PFSK-1 (cell line): ENCODE measurements at regions not wholly inside any gene's neighbourhood (a gene's known extent, or its start where the extent isn't known, plus 50 kb on each side); places are given as distances from the start of the nearest gene placed in this dataset.

Experiments used
- FOXP2 ChIP-seq: optimal IDR thresholded peaks from 2 replicates; pipeline ENCODE3; 2011; ENCODE audit warnings: borderline replicate concordance, control low read depth, inconsistent platforms; ENCODE audit not compliant: insufficient read depth; ENCODE audit errors: extremely low read length, extremely low read depth
- POLR2AphosphoS5 ChIP-seq: IDR thresholded peaks from 2 replicates; pipeline ENCODE4 v1.6.1; 2012; ENCODE audit warnings: low read depth, mild to moderate bottlenecking, control low read depth, low read length, moderate library complexity
- REST ChIP-seq, 2 experiments: IDR thresholded peaks; 2 replicates each; pipeline versions ENCODE4 v1.6.1 to v1.8.0; 2011 to 2012; ENCODE audit warnings: low read depth in 2 of 2, low read length in 2 of 2, control low read depth in 1 of 2, inconsistent platforms in 1 of 2, mild to moderate bottlenecking in 1 of 2, moderate library complexity in 1 of 2; ENCODE audit not compliant: insufficient read depth in 1 of 2
- SIN3A ChIP-seq: IDR thresholded peaks from 2 replicates; pipeline ENCODE4 v1.6.1; 2012; ENCODE audit warnings: mild to moderate bottlenecking, low read length, moderate library complexity, borderline replicate concordance; ENCODE audit not compliant: insufficient read depth
- TAF1 ChIP-seq: IDR thresholded peaks from 2 replicates; pipeline ENCODE4 v1.6.1; 2012; ENCODE audit warnings: low read length, control low read depth, borderline replicate concordance; ENCODE audit not compliant: insufficient read depth

- TF ChIP-seq POLR2AphosphoS5 (no peak), REST (IDR thresholded peaks at IDR 0.05; ENCODE audit: insufficient read depth in 1 of 2, low read depth in 2 of 2, low read length in 2 of 2) (no peak), SIN3A (no peak), TAF1 (no peak), FOXP2 (no peak)
Measured at GRCh38 chr7:16070806-16071205, 350.5 kb downstream of the CRPPA start.

- no peak for TF ChIP-seq REST (IDR thresholded peaks at IDR 0.05; ENCODE audit: insufficient read depth in 1 of 2, low read depth in 2 of 2, low read length in 2 of 2)
Measured at GRCh38 chr7:16069998-16070397, 351.3 kb downstream of the CRPPA start.

DNA sequence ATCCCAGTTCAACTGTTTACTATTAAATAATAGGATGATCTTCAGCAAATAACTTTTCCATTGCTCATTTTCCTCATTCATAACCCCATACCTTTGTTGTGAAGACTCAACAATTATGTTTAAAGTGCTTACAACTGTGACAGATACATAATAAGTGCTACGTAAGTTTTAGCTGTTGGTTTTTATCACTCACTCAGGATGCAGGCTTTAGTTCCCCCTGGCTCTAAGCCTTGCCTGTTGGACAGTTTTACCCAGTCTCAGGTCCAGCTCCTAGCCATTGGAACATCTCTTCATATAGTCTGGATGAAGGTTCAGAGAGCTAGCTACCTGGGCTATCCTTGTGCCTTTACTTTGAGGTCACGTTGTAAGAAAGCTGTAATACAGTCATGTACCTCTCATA is 353.2 kb downstream of the CRPPA start:
- no peak for TF ChIP-seq TAF1
- no peak for TF ChIP-seq FOXP2

DNA sequence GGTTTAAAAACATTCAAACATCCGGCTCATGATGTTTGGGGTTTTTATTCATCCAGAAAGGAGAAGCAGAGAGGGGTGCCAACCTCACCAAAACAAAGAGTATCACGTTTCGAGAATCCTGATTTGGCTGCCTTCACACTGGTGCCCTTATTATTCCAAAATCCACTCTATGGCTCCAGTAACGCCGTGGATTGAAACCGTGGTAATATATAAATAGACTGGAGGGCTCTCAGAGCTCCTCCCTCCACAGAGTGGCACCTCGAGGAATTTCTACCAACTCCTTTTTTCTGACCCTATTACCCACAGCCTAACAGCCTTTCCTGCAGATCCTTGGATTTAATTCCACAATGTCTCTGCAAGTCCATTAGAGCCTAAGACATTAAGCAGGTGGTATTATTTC is 353.6 kb downstream of the CRPPA start:
- TF ChIP-seq TAF1, result no peak
- no peak for TF ChIP-seq POLR2AphosphoS5
- TF ChIP-seq SIN3A, result no peak
- no peak for TF ChIP-seq FOXP2
- no peak for TF ChIP-seq REST (IDR thresholded peaks at IDR 0.05; ENCODE audit: insufficient read depth in 1 of 2, low read depth in 2 of 2, low read length in 2 of 2)

DNA sequence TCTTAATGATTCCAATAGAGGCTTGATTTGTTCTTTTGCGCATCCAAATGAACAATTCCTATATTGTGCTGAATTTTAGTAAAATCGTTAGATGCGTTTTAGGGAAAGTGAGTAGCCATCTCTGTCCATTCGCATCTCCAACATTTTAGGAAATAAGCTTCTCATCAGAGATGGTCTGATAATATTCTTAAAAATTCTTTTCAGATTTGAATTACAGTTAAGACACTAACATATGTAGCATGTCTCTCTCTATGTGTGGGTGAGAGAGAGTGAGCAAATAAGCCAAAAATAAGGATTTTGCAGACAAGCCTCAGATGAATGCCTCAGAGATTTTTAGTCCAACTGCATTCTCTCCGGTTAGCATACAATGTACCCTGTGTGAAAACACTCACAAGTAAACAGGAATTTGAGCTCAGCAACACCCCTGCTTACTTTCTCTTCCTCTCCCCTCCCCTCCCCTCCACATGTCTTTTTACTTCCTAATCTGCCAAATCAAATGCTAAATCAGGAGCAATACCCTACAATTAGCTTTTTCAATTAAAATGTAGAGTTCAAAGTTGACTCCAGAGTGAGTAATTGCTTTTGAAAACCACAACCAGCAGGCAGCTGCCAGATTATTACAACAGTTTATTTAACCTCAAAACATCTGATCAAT is 354.4 kb downstream of the CRPPA start:
- TF ChIP-seq FOXP2 (no peak), TAF1 (no peak), SIN3A (no peak), POLR2AphosphoS5 (no peak), REST (IDR thresholded peaks at IDR 0.05; ENCODE audit: insufficient read depth in 1 of 2, low read depth in 2 of 2, low read length in 2 of 2) (no peak)

DNA sequence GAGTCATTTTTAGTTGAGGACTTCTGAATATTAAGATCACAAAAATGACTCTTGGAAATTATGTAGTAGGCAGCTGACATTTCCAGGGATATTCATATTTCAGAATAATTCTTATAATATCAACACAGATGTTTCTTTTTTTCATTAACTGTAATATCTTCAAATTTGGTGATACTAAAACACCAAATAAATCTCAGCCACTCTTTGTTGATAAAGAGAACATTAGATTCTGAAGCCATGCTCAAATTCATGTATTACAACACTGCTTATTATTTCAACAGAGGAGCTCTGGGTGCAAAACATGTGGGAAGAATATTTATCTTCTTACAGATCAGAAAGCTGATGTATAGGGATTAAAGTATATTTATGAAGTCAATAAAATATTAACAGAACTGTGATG is 355.4 kb downstream of the CRPPA start:
- TF ChIP-seq REST (IDR thresholded peaks at IDR 0.05; ENCODE audit: insufficient read depth in 1 of 2, low read depth in 2 of 2, low read length in 2 of 2) (no peak), FOXP2 (no peak), SIN3A (no peak), POLR2AphosphoS5 (no peak), TAF1 (no peak)
